IPS-NIHi7 (cell line): ENCODE measurements at regions not wholly inside any gene's neighbourhood (a gene's known extent, or its start where the extent isn't known, plus 50 kb on each side); places are given as distances from the start of the nearest gene placed in this dataset.
"Not testable (repeated sequence)": the region's sequence is repeated elsewhere in the genome, so short reads cannot be mapped to it uniquely, and the experiment has no call there.

Experiments
- DNase-seq: peaks from one replicate; pipeline ENCODE4 v3.0.0; 2012; ENCODE audit warnings: mixed read lengths; ENCODE audit errors: extremely low spot score

- DNase-seq, result no peak
These were observed 328.2 kb upstream of the CNTNAP5 start for GRCh38 chr2:123696799-123697410.

GRCh38 chr2:123715467-123715982, 309.6 kb upstream of the CNTNAP5 start:
- no peak for DNase-seq

- no peak for DNase-seq
These were observed 307.3 kb upstream of the CNTNAP5 start for GRCh38 chr2:123717636-123718334.

GRCh38 chr2:123720760-123721159, 304.3 kb upstream of the CNTNAP5 start:
- DNase-seq, result no peak

GRCh38 chr2:123723706-123724105, 301.4 kb upstream of the CNTNAP5 start:
- no peak for DNase-seq

- no peak for DNase-seq
These were observed 292.5 kb upstream of the CNTNAP5 start for GRCh38 chr2:123732563-123732962.

- DNase-seq, result no peak
These were observed 287.7 kb upstream of the CNTNAP5 start for GRCh38 chr2:123737371-123737770.

- no peak for DNase-seq
These were observed 286.4 kb upstream of the CNTNAP5 start for GRCh38 chr2:123738643-123739042.

- DNase-seq, result no peak
These were observed 279.1 kb upstream of the CNTNAP5 start for GRCh38 chr2:123746006-123746405.

- no peak for DNase-seq
These were observed 277.8 kb upstream of the CNTNAP5 start for GRCh38 chr2:123747326-123747725.

- DNase-seq, result no peak
These were observed 262.9 kb upstream of the CNTNAP5 start for GRCh38 chr2:123762221-123762620.

GRCh38 chr2:123768233-123768632, 256.9 kb upstream of the CNTNAP5 start:
- DNase-seq, result no peak

GRCh38 chr2:123769001-123769400, 256.1 kb upstream of the CNTNAP5 start:
- DNase-seq, result no peak

GRCh38 chr2:123770996-123771720, 253.9 kb upstream of the CNTNAP5 start:
- DNase-seq, result no peak

- no peak for DNase-seq
These were observed 253.0 kb upstream of the CNTNAP5 start for GRCh38 chr2:123771928-123772632.

GRCh38 chr2:123777116-123777515, 248.0 kb upstream of the CNTNAP5 start:
- no peak for DNase-seq

- no peak for DNase-seq
These were observed 241.9 kb upstream of the CNTNAP5 start for GRCh38 chr2:123783164-123783563.

- DNase-seq, result no peak
These were observed 239.8 kb upstream of the CNTNAP5 start for GRCh38 chr2:123785332-123785731.

- no peak for DNase-seq
These were observed 233.9 kb upstream of the CNTNAP5 start for GRCh38 chr2:123791207-123791606.

GRCh38 chr2:123791684-123792083, 233.4 kb upstream of the CNTNAP5 start:
- DNase-seq, result no peak

- not testable (repeated sequence) for DNase-seq
These were observed 221.0 kb upstream of the CNTNAP5 start for GRCh38 chr2:123804126-123804525.

GRCh38 chr2:123805746-123806145, 219.3 kb upstream of the CNTNAP5 start:
- not testable (repeated sequence) for DNase-seq
